ENCODE measurements at regions not wholly inside any gene's neighbourhood (a gene's known extent, or its start where the extent isn't known, plus 50 kb on each side); places are given as distances from the start of the nearest gene placed in this dataset.

GRCh38 chr6:9517806-9518205, 897.1 kb downstream of the TFAP2A start:
- Mint-ChIP-seq H3K27me3 (no peaks in the 10 kb centered on the region), H3K36me3 (no peaks in the 10 kb centered on the region), H3K4me1 (no peaks in the 10 kb centered on the region), H3K4me3 (no peak overlapping the region), H3K27ac (no peak overlapping the region), H3K9me3 (peaks cover 2 to 3% (median 3%) of the 10 kb centered on the region in 3 donors)

GRCh38 chr6:9515633-9516606, 899.0 kb downstream of the TFAP2A start:
- Mint-ChIP-seq H3K4me3 (no peak overlapping the region), H3K27me3 (no peaks in the 10 kb centered on the region), H3K36me3 (no peaks in the 10 kb centered on the region), H3K4me1 (no peaks in the 10 kb centered on the region), H3K27ac (no peak overlapping the region), H3K9me3 (peaks cover 0 to 2% (median 0%) of the 10 kb centered on the region in 3 donors)

GRCh38 chr6:9514146-9514545, 900.7 kb downstream of the TFAP2A start:
- Mint-ChIP-seq H3K9me3 (peaks cover 0 to 2% (median 0%) of the 10 kb centered on the region in 3 donors), H3K4me3 (no peak overlapping the region), H3K36me3 (no peaks in the 10 kb centered on the region), H3K4me1 (no peaks in the 10 kb centered on the region), H3K27me3 (no peaks in the 10 kb centered on the region), H3K27ac (no peak overlapping the region)

- Mint-ChIP-seq H3K27ac (no peak overlapping the region), H3K36me3 (no peaks in the 10 kb centered on the region), H3K4me3 (no peak overlapping the region), H3K4me1 (no peaks in the 10 kb centered on the region), H3K27me3 (no peaks in the 10 kb centered on the region), H3K9me3 (peaks cover 0 to 5% (median 2%) of the 10 kb centered on the region in 3 donors)
Observed at GRCh38 chr6:9511157-9511556, 903.7 kb downstream of the TFAP2A start.

- Mint-ChIP-seq H3K4me1 (no peaks in the 10 kb centered on the region), H3K36me3 (no peaks in the 10 kb centered on the region), H3K27ac (no peak overlapping the region), H3K9me3 (peaks cover 0 to 14% (median 4%) of the 10 kb centered on the region in 3 donors), H3K27me3 (no peaks in the 10 kb centered on the region), H3K4me3 (no peak overlapping the region)
Observed at GRCh38 chr6:9507136-9507895, 907.6 kb downstream of the TFAP2A start.

GRCh38 chr6:9504191-9504590, 910.7 kb downstream of the TFAP2A start:
- H3K27ac Mint-ChIP-seq = no peak overlapping the region
- H3K36me3 Mint-ChIP-seq = no peaks in the 10 kb centered on the region
- H3K27me3 Mint-ChIP-seq = no peaks in the 10 kb centered on the region
- no peaks in the 10 kb centered on the region for H3K4me1 Mint-ChIP-seq
- H3K9me3 Mint-ChIP-seq = peaks cover 1 to 22% (median 4%) of the 10 kb centered on the region in 3 donors
- no peak overlapping the region for H3K4me3 Mint-ChIP-seq

GRCh38 chr6:9503111-9503761, 911.6 kb downstream of the TFAP2A start:
- Mint-ChIP-seq H3K4me3 (no peak overlapping the region), H3K9me3 (peaks cover 1 to 22% (median 4%) of the 10 kb centered on the region in 3 donors), H3K4me1 (no peaks in the 10 kb centered on the region), H3K36me3 (no peaks in the 10 kb centered on the region), H3K27me3 (no peaks in the 10 kb centered on the region), H3K27ac (peak overlapping the region in 1 of 3 donors; percentile 6)

GRCh38 chr6:9499709-9500108, 915.2 kb downstream of the TFAP2A start:
- no peak overlapping the region for H3K4me3 Mint-ChIP-seq
- H3K27ac Mint-ChIP-seq = no peak overlapping the region
- no peaks in the 10 kb centered on the region for H3K36me3 Mint-ChIP-seq
- peaks cover 0 to 2% (median 0%) of the 10 kb centered on the region in 3 donors for H3K4me1 Mint-ChIP-seq
- H3K9me3 Mint-ChIP-seq = peaks cover 4 to 20% (median 7%) of the 10 kb centered on the region in 3 donors
- H3K27me3 Mint-ChIP-seq = no peaks in the 10 kb centered on the region

GRCh38 chr6:9496837-9497236, 918.0 kb downstream of the TFAP2A start:
- H3K27me3 Mint-ChIP-seq = no peaks in the 10 kb centered on the region
- no peak overlapping the region for H3K4me3 Mint-ChIP-seq
- no peak overlapping the region for H3K27ac Mint-ChIP-seq
- H3K36me3 Mint-ChIP-seq = no peaks in the 10 kb centered on the region
- H3K9me3 Mint-ChIP-seq = peaks cover 6 to 15% (median 7%) of the 10 kb centered on the region in 3 donors
- peaks cover 0 to 3% (median 0%) of the 10 kb centered on the region in 3 donors for H3K4me1 Mint-ChIP-seq

GRCh38 chr6:9494864-9495263, 920.0 kb downstream of the TFAP2A start:
- peaks cover 0 to 3% (median 0%) of the 10 kb centered on the region in 3 donors for H3K4me1 Mint-ChIP-seq
- no peak overlapping the region for H3K4me3 Mint-ChIP-seq
- H3K9me3 Mint-ChIP-seq = peaks cover 6 to 13% (median 8%) of the 10 kb centered on the region in 3 donors
- H3K36me3 Mint-ChIP-seq = no peaks in the 10 kb centered on the region
- no peaks in the 10 kb centered on the region for H3K27me3 Mint-ChIP-seq
- H3K27ac Mint-ChIP-seq = no peak overlapping the region

GRCh38 chr6:9492790-9493189, 922.1 kb downstream of the TFAP2A start:
- Mint-ChIP-seq H3K4me1 (peaks cover 0 to 3% (median 0%) of the 10 kb centered on the region in 3 donors), H3K36me3 (no peaks in the 10 kb centered on the region), H3K9me3 (peaks cover 6 to 8% (median 7%) of the 10 kb centered on the region in 3 donors), H3K27me3 (no peaks in the 10 kb centered on the region), H3K27ac (no peak overlapping the region), H3K4me3 (no peak overlapping the region)

GRCh38 chr6:9487128-9487527, 927.7 kb downstream of the TFAP2A start:
- no peaks in the 10 kb centered on the region for H3K27me3 Mint-ChIP-seq
- peaks cover 0 to 2% (median 0%) of the 10 kb centered on the region in 3 donors for H3K9me3 Mint-ChIP-seq
- no peak overlapping the region for H3K27ac Mint-ChIP-seq
- H3K4me1 Mint-ChIP-seq = peaks cover 0 to 2% (median 0%) of the 10 kb centered on the region in 3 donors
- no peaks in the 10 kb centered on the region for H3K36me3 Mint-ChIP-seq
- H3K4me3 Mint-ChIP-seq = no peak overlapping the region

GRCh38 chr6:9485992-9486391, 928.9 kb downstream of the TFAP2A start:
- Mint-ChIP-seq H3K27me3 (no peaks in the 10 kb centered on the region), H3K27ac (no peak overlapping the region), H3K9me3 (peaks cover 0 to 4% (median 0%) of the 10 kb centered on the region in 3 donors), H3K36me3 (no peaks in the 10 kb centered on the region), H3K4me3 (no peak overlapping the region), H3K4me1 (peaks cover 0 to 2% (median 0%) of the 10 kb centered on the region in 3 donors)

- peaks cover 0 to 2% (median 0%) of the 10 kb centered on the region in 3 donors for H3K4me1 Mint-ChIP-seq
- H3K27me3 Mint-ChIP-seq = no peaks in the 10 kb centered on the region
- H3K9me3 Mint-ChIP-seq = peaks cover 0 to 4% (median 0%) of the 10 kb centered on the region in 3 donors
- H3K4me3 Mint-ChIP-seq = no peak overlapping the region
- H3K36me3 Mint-ChIP-seq = no peaks in the 10 kb centered on the region
- H3K27ac Mint-ChIP-seq = no peak overlapping the region
Observed at GRCh38 chr6:9484686-9485085, 930.2 kb downstream of the TFAP2A start.

GRCh38 chr6:9484091-9484490, 930.8 kb downstream of the TFAP2A start:
- H3K4me1 Mint-ChIP-seq = peaks cover 0 to 2% (median 0%) of the 10 kb centered on the region in 3 donors

More at GRCh38 chr6:9484091-9484490, 930.8 kb downstream of the TFAP2A start:
- Mint-ChIP-seq H3K27me3 (no peaks in the 10 kb centered on the region), H3K36me3 (no peaks in the 10 kb centered on the region), H3K27ac (no peak overlapping the region), H3K9me3 (peaks cover 0 to 4% (median 2%) of the 10 kb centered on the region in 3 donors), H3K4me3 (no peak overlapping the region)
